Thymus (tissue), 11 donors: ENCODE measurements at regions not wholly inside any gene's neighbourhood (a gene's known extent, or its start where the extent isn't known, plus 50 kb on each side); places are given as distances from the start of the nearest gene placed in this dataset.
"Not testable (repeated sequence)": the region's sequence is repeated elsewhere in the genome, so short reads cannot be mapped to it uniquely, and the experiment has no call there.

Source experiments
- DNase-seq, 9 donors: peaks; one replicate each; pipeline ENCODE4 v3.0.0-alpha.2; 2013; ENCODE audit warnings: low spot score in 9 of 9, low read depth in 6 of 9, missing footprints in 1 of 9
- H3K27ac ChIP-seq, 2 donors: one replicate each; pipeline ENCODE4 v1.5.1; 2013; ENCODE audit warnings: control low read depth in 1 of 2, low read depth in 1 of 2, low read length in 1 of 2, mild to moderate bottlenecking in 1 of 2, moderate library complexity in 1 of 2
- H3K27me3 ChIP-seq, 2 donors: one replicate each; pipeline ENCODE4 v1.5.1; 2013; ENCODE audit warnings: low read length in 1 of 2; ENCODE audit not compliant: control insufficient read depth in 2 of 2, insufficient read depth in 1 of 2
- H3K36me3 ChIP-seq, 2 donors: one replicate each; pipeline ENCODE4 v1.5.1; 2013; ENCODE audit warnings: low read length in 1 of 2, mild to moderate bottlenecking in 1 of 2, moderate library complexity in 1 of 2; ENCODE audit not compliant: control insufficient read depth in 2 of 2, insufficient read depth in 2 of 2
- H3K4me1 ChIP-seq, 2 donors: one replicate each; pipeline ENCODE4 v1.5.1; 2013; ENCODE audit warnings: low read length in 2 of 2; ENCODE audit not compliant: control insufficient read depth in 2 of 2, insufficient read depth in 2 of 2
- H3K4me3 ChIP-seq, 2 donors: one replicate each; pipeline ENCODE4 v1.5.1; 2013; ENCODE audit warnings: low read length in 2 of 2, control low read depth in 1 of 2, mild to moderate bottlenecking in 1 of 2
- H3K9me3 ChIP-seq, 2 donors: one replicate each; pipeline ENCODE4 v1.5.1; 2013; ENCODE audit warnings: low read length in 1 of 2, mild to moderate bottlenecking in 1 of 2; ENCODE audit not compliant: control insufficient read depth in 2 of 2, insufficient read depth in 1 of 2
- WGBS: extraction: QIAGEN DNeasy Blood & Tissue Kit; methylation state at CpG from one replicate; pipeline ENCODE4 v1.1.7; 2013; 5-methylcytosine and 5-hydroxymethylcytosine counted together
- donor health status: healthy.

DNA sequence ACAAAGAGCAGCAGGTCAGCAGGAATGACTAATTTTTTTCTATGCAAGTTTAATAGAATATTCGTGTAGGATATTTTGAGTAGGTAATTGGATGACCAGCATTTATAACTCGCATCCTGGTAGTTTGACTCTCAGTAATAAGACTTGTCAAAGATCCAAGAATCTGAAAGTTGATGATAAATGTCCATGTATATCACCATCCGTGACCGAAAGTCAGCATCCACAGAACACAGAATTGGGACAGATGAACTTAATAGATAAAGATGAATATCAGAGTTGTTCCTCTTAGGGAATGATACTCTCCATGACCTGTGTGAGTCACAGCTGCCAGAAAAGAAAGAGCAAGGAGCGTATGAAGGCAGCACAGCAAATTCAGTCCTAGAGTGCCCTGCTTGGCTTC, 79.4 kb downstream of the CCDC74A start:
- H3K9me3 ChIP-seq, H3K27ac ChIP-seq, DNase-seq, H3K36me3 ChIP-seq, H3K4me1 ChIP-seq, H3K4me3 ChIP-seq, H3K27me3 ChIP-seq: not testable (repeated sequence)
- 88% methylated on average over 5 of the region's 5 CpGs for WGBS

DNA sequence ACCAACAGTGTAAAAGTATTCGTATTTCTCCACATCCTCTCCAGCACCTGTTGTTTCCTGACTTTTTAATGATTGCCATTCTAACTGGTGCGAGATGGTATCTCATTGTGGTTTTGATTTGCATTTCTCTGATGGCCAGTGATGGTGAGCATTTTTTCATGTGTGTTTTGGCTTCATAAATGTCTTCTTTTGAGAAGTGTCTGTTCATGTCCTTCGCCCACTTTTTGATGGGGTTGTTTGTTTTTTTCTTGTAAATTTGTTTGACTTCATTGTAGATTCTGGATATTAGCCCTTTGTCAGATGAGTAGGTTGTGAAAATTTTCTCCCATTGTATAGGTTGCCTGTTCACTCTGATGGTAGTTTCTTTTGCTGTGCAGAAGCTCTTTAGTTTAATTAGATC, 86.9 kb downstream of the CCDC74A start:
- H3K27me3 ChIP-seq, H3K4me3 ChIP-seq, DNase-seq, H3K36me3 ChIP-seq, H3K9me3 ChIP-seq, H3K4me1 ChIP-seq, H3K27ac ChIP-seq: not testable (repeated sequence)
- WGBS, result 89% methylated on average over 3 of the region's 3 CpGs

DNA sequence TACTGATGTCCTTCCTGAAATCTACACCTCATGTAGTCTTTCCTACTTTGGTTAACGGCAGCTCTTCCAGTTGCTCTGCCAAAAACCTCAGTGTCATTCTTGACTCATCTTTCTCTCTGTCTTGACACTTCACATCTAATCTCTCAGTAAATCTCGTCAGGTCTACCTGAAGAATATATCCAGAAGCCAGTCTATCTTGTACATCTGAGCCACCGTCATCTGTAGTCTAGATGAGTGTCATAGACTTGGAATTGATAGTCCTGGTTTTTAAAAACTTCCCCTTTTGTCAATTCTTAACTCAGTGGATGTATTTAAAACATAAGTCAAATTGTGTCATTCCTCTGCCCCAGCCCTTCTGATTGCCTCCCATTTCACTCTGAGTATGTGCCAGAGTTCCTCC, 90.6 kb downstream of the CCDC74A start:
- not testable (repeated sequence) for H3K36me3 ChIP-seq, H3K27me3 ChIP-seq, H3K4me3 ChIP-seq, H3K27ac ChIP-seq, H3K4me1 ChIP-seq, H3K9me3 ChIP-seq, DNase-seq
- 88% methylated on average over 3 of the region's 3 CpGs for WGBS

DNA sequence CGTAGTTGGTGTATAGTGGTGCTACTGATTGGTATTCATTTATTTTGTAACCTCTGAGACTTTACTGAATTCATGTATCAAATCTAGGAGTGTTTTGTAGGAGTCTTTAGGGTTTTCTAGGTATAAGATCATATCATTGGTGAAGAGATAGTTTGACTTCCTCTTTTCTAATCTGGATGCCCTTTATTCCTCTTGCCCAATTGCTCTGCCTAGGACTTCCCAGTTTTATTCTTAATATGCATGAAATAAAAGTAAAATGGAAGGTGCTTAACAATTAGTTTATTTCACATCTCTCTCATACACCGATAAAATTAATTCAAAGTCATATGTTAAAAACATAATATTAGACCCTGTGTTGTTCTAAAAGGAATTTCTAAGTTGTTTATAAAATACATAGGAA, 95.2 kb downstream of the CCDC74A start:
- 98% methylated on average over 2 of the region's 2 CpGs for WGBS
- DNase-seq, H3K27ac ChIP-seq, H3K9me3 ChIP-seq, H3K4me3 ChIP-seq, H3K4me1 ChIP-seq, H3K27me3 ChIP-seq, H3K36me3 ChIP-seq: not testable (repeated sequence)

DNA sequence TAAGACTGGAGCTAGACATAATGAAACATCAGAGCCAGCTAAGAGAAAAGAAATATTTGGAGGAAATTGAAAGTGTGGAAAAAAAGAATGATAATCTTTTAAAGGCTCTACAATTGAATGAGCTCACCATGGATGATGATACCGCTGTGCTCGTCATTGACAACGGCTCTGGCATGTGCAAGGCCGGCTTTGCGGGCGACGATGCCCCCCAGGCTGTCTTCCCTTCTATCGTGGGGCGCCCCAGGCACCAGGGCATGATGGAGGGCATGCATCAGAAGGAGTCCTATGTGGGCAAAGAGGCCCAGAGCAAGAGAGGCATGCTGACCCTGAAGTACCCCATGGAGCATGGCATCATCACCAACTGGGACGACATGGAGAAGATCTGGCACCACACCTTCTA, 98.3 kb downstream of the CCDC74A start:
- not testable (repeated sequence) for H3K27ac ChIP-seq, H3K9me3 ChIP-seq, H3K27me3 ChIP-seq, H3K36me3 ChIP-seq, DNase-seq, H3K4me1 ChIP-seq, H3K4me3 ChIP-seq
- 98% methylated on average over 10 of the region's 10 CpGs for WGBS

DNA sequence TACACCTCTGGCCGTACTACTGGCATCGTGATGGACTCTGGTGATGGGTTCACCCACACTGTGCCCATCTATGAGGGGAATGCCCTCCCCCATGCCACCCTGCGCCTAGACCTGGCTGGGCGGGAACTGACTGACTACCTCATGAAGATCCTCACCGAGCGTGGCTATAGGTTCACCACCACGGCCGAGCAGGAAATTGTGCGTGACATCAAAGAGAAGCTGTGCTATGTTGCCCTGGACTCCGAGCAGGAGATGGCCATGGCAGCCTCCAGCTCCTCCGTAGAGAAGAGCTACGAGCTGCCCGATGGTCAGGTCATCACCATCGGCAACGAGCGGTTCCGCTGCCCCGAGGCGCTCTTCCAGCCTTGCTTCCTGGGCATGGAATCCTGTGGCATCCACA, 98.9 kb downstream of the CCDC74A start:
- not testable (repeated sequence) for H3K36me3 ChIP-seq, H3K9me3 ChIP-seq, H3K4me3 ChIP-seq, H3K4me1 ChIP-seq, DNase-seq, H3K27me3 ChIP-seq, H3K27ac ChIP-seq
- 93% methylated on average over 19 of the region's 19 CpGs for WGBS

DNA sequence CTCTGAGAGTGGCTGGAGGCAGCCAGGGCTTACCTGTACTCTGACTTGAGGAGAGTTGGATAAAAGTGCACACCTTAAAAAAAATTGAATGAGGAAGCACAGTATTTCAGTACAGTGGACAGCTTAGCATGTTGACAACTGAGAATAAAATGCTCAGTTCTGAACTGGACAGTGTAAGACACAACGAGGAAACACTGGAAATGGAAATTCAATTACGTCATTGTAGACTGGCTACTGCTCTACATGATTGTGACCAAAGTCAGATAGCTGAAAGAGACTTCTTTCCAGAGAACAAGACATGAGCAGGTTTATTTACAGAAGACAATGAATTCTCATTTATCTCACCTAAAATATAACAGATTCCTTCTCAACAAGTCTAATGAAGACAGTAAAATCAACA, 100.1 kb downstream of the CCDC74A start:
- H3K4me1 ChIP-seq, DNase-seq, H3K27ac ChIP-seq, H3K36me3 ChIP-seq, H3K9me3 ChIP-seq, H3K4me3 ChIP-seq, H3K27me3 ChIP-seq: not testable (repeated sequence)
- WGBS, result 52% methylated on average over 2 of the region's 2 CpGs

DNA sequence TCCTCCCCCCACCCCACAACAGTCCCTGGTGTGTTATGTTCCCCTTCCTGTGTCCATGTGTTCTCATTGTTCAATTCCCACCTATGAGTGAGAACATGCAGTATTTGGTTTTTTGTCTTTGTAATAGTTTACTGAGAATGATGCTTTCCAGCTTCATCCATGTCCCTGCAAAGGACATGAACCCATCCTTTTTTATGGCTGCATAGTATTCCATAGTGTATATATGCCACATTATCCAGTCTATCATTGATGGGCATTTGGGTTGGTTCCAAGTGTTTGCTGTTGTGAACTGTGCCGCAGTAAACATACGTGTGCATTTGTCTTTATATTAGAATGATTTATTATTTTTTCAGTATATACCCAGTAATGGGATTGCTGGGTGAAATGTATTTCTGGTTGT, 104.0 kb downstream of the CCDC74A start:
- not testable (repeated sequence) for DNase-seq, H3K9me3 ChIP-seq, H3K4me1 ChIP-seq, H3K27me3 ChIP-seq, H3K36me3 ChIP-seq, H3K4me3 ChIP-seq, H3K27ac ChIP-seq
- 97% methylated on average over 2 of the region's 2 CpGs for WGBS

DNA sequence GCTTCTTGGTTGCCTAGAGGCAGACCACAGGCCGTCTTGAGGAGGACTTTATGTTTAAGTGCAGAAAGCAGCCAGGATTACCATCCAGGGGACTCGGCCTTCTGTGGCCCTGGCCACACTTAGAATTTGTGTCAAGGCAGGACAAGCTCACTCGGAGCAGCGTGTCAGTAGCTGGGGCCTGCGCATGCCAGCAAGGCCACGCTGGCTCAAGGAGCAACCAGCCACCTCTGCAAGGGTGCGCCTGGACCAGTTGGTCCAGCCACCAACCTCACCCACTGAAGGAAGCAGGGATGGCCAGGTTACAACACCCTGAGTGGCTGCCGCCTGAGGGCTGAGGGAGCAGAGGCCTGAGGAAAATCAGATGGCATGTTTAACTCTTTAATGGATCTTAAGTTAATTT, 105.7 kb downstream of the CCDC74A start:
- 96% methylated on average over 8 of the region's 8 CpGs for WGBS
- DNase-seq, H3K4me1 ChIP-seq, H3K4me3 ChIP-seq, H3K27me3 ChIP-seq, H3K27ac ChIP-seq, H3K36me3 ChIP-seq, H3K9me3 ChIP-seq: not testable (repeated sequence)
